H9 (cell line): ENCODE measurements at regions not wholly inside any gene's neighbourhood (a gene's known extent, or its start where the extent isn't known, plus 50 kb on each side); places are given as distances from the start of the nearest gene placed in this dataset.

Experiments
- DNase-seq: peaks from one replicate; pipeline ENCODE4 v3.0.0-alpha.2; 2017
- H2AFZ ChIP-seq: one replicate; pipeline ENCODE4 v1.6.1; 2013; ENCODE audit warnings: mild to moderate bottlenecking, low read length, control low read depth, moderate library complexity
- H2AK5ac ChIP-seq: 2 replicates; pipeline ENCODE4 v1.6.1; 2013; ENCODE audit warnings: low read length, control low read depth, mixed read lengths; ENCODE audit not compliant: insufficient read length
- H2BK120ac ChIP-seq: one replicate; pipeline ENCODE4 v1.6.1; 2013; ENCODE audit warnings: low read depth, mild to moderate bottlenecking, low read length, control low read depth, inconsistent platforms; ENCODE audit not compliant: poor library complexity, severe bottlenecking
- H2BK12ac ChIP-seq: 2 replicates; pipeline ENCODE4 v1.6.1; 2013; ENCODE audit warnings: low read length, control low read depth, mixed read lengths, low read depth; ENCODE audit not compliant: insufficient read length
- H2BK15ac ChIP-seq: 2 replicates; pipeline ENCODE4 v1.6.1; 2013; ENCODE audit warnings: low read depth, low read length, control low read depth
- H2BK20ac ChIP-seq: one replicate; pipeline ENCODE4 v1.6.1; 2013; ENCODE audit warnings: low read depth, mild to moderate bottlenecking, low read length, control low read depth, inconsistent platforms; ENCODE audit not compliant: poor library complexity, severe bottlenecking
- H2BK5ac ChIP-seq: 2 replicates; pipeline ENCODE4 v1.6.1; 2013; ENCODE audit warnings: low read length, control low read depth, mixed read lengths; ENCODE audit not compliant: insufficient read length
- H3K14ac ChIP-seq: 2 replicates; pipeline ENCODE4 v1.6.1; 2013; ENCODE audit warnings: low read length, control low read depth; ENCODE audit not compliant: insufficient read depth
- H3K18ac ChIP-seq: 2 replicates; pipeline ENCODE4 v1.6.1; 2013; ENCODE audit warnings: low read depth, mild to moderate bottlenecking, mixed read lengths, low read length, control low read depth; ENCODE audit not compliant: insufficient read length
- H3K23ac ChIP-seq: 2 replicates; pipeline ENCODE4 v1.6.1; 2013; ENCODE audit warnings: low read length, control low read depth, mixed read lengths, low read depth; ENCODE audit not compliant: insufficient read length
- H3K23me2 ChIP-seq: 2 replicates; pipeline ENCODE4 v1.6.1; 2013; ENCODE audit warnings: low read depth, mild to moderate bottlenecking, mixed read lengths, low read length, control low read depth; ENCODE audit not compliant: insufficient read length, poor library complexity, severe bottlenecking
- H3K27ac ChIP-seq: 2 replicates; pipeline ENCODE4 v1.5.1; 2013; ENCODE audit warnings: low read length, control low read depth, mixed read lengths, low read depth; ENCODE audit not compliant: insufficient read length
- H3K27me3 ChIP-seq: 2 replicates; pipeline ENCODE4 v1.6.1; 2013; ENCODE audit warnings: low read length, control low read depth, inconsistent platforms; ENCODE audit not compliant: insufficient read depth
- H3K4ac ChIP-seq: 2 replicates; pipeline ENCODE4 v1.6.1; 2013; ENCODE audit warnings: low read depth, mild to moderate bottlenecking, control low read depth, inconsistent platforms, low read length, moderate library complexity
- H3K4me1 ChIP-seq: 2 replicates; pipeline ENCODE4 v1.6.1; 2013; ENCODE audit warnings: low read length, control low read depth, inconsistent platforms; ENCODE audit not compliant: insufficient read depth
- H3K4me2 ChIP-seq: 2 replicates; pipeline ENCODE4 v1.6.1; 2013; ENCODE audit warnings: low read length, control low read depth, mixed read lengths; ENCODE audit not compliant: insufficient read length, insufficient read depth
- H3K56ac ChIP-seq: 2 replicates; pipeline ENCODE4 v1.6.1; 2013; ENCODE audit warnings: low read depth, mild to moderate bottlenecking, mixed read lengths, low read length, control low read depth; ENCODE audit not compliant: insufficient read length
- H3K79me1 ChIP-seq: 2 replicates; pipeline ENCODE4 v1.6.1; 2013; ENCODE audit warnings: low read depth, mild to moderate bottlenecking, moderate library complexity, low read length, control low read depth, inconsistent platforms; ENCODE audit not compliant: insufficient read depth, poor library complexity, severe bottlenecking
- H3K79me2 ChIP-seq: 2 replicates; pipeline ENCODE4 v1.6.1; 2013; ENCODE audit warnings: low read length, control low read depth, inconsistent platforms; ENCODE audit not compliant: insufficient read depth
- H3K9ac ChIP-seq: 2 replicates; pipeline ENCODE4 v1.6.1; 2013; ENCODE audit warnings: low read length, control low read depth, mixed read lengths; ENCODE audit not compliant: insufficient read length; ENCODE audit errors: extremely low read depth
- H3K9me3 ChIP-seq: one replicate; pipeline ENCODE4 v1.6.1; 2013; ENCODE audit warnings: low read depth, low read length, inconsistent platforms; ENCODE audit not compliant: control insufficient read depth
- H3T11ph ChIP-seq: one replicate; pipeline ENCODE4 v1.6.1; 2013; ENCODE audit warnings: mild to moderate bottlenecking, low read length, control low read depth, inconsistent platforms
- H4K20me1 ChIP-seq: one replicate; pipeline ENCODE4 v1.6.1; 2013; ENCODE audit not compliant: control insufficient read depth, insufficient read length, insufficient read depth
- H4K5ac ChIP-seq: 2 replicates; pipeline ENCODE4 v1.6.1; 2013; ENCODE audit warnings: low read depth, mild to moderate bottlenecking, mixed read lengths, low read length, control low read depth; ENCODE audit not compliant: insufficient read length
- H4K8ac ChIP-seq: replicated peaks from 2 replicates; pipeline ENCODE4 v1.6.1; 2013; ENCODE audit warnings: low read length, control low read depth, mixed read lengths, low read depth; ENCODE audit not compliant: insufficient read length
- H4K91ac ChIP-seq: 2 replicates; pipeline ENCODE4 v1.6.1; 2013; ENCODE audit warnings: low read depth, mild to moderate bottlenecking, moderate library complexity, mixed read lengths, low read length, control low read depth; ENCODE audit not compliant: insufficient read length
- H3K27ac Mint-ChIP-seq, 3 experiments: 2 replicates in 2 of 3; 3 replicates in 1 of 3; pipeline ENCODE4 v1.8.0; 2020 to 2021; ENCODE audit warnings: mixed read lengths in 3 of 3, mild to moderate bottlenecking in 1 of 3, moderate library complexity in 1 of 3
- H3K27me3 Mint-ChIP-seq: 2 replicates; pipeline ENCODE4 v1.8.0; 2021; ENCODE audit warnings: low read depth, mild to moderate bottlenecking, moderate library complexity, mixed read lengths
- H3K36me3 Mint-ChIP-seq, 3 experiments: 2 replicates in 2 of 3; 3 replicates in 1 of 3; pipeline ENCODE4 v1.8.0; 2020 to 2021; ENCODE audit warnings: low read depth in 3 of 3, mixed read lengths in 3 of 3; ENCODE audit not compliant: insufficient read depth in 1 of 3
- H3K4me1 Mint-ChIP-seq, 2 experiments: 2 replicates each; pipeline ENCODE4 v1.8.0; 2020; ENCODE audit warnings: mixed read lengths in 2 of 2
- H3K4me3 Mint-ChIP-seq, 2 experiments: 2 replicates in 1 of 2; 3 replicates in 1 of 2; pipeline ENCODE4 v1.8.0; 2020 to 2021; ENCODE audit warnings: mild to moderate bottlenecking in 2 of 2, mixed read lengths in 2 of 2, moderate library complexity in 1 of 2
- H3K9me3 Mint-ChIP-seq, 2 experiments: 2 replicates in 1 of 2; 3 replicates in 1 of 2; pipeline ENCODE4 v1.8.0; 2020; ENCODE audit warnings: mild to moderate bottlenecking in 2 of 2, mixed read lengths in 2 of 2, moderate library complexity in 1 of 2
- WGBS: extraction: QIAGEN DNeasy Blood & Tissue Kit; methylation state at CpG from one replicate; pipeline ENCODE4 v1.1.7; 2013; ENCODE audit warnings: missing lambda C conversion rate, low lambda C conversion rate, mixed read lengths; ENCODE audit not compliant: insufficient read length; ENCODE audit errors: extremely low coverage; 5-methylcytosine and 5-hydroxymethylcytosine counted together
- TF ChIP-seq, protein P1 (sequence below): fragments of 200-600 bp; sonication (generic); conservative IDR thresholded peaks from 3 replicates; pipeline ENCODE4 v1.8.0; 2021; ENCODE audit warnings: antibody characterized with exemption, mild to moderate bottlenecking

DNA sequence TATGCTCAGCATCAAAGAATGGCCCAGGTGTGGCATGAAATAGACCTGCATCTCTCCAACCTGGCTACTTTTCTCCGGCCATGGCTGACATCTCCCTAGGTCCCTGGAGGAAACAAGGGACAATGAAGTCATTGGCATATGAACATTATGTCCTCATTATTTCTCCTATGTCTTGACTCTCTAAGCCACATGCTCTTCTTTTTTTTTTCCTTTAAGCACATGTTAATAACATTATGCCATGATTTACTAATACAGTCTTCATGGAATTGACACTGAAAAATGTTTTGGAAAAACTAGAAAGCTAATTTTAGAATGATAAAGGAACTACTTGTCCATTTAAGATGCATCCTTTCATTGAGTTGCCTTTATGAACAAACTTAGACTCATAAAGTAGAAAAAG is 628.9 kb downstream of the TNS3 start:
- Histone ChIP-seq H3K79me2 (no peaks in the 10 kb centered on the region), H3T11ph (no peak overlapping the region), H4K8ac (no peak overlapping the region), H3K4ac (no peak overlapping the region), H3K9ac (no peak overlapping the region), H2BK120ac (no peak overlapping the region), H3K14ac (no peak overlapping the region), H3K9me3 (no peaks in the 10 kb centered on the region), H2BK12ac (no peak overlapping the region), H3K27me3 (no peaks in the 10 kb centered on the region), H4K91ac (no peak overlapping the region), H3K27ac (no peak overlapping the region), H3K23ac (no peak overlapping the region), H2BK15ac (no peak overlapping the region), H3K18ac (no peak overlapping the region), H4K20me1 (no peaks in the 10 kb centered on the region), H2BK20ac (no peak overlapping the region), H3K79me1 (no peaks in the 10 kb centered on the region), H3K23me2 (no peaks in the 10 kb centered on the region), H2AK5ac (no peak overlapping the region), H3K4me2 (no peak overlapping the region), H4K5ac (no peak overlapping the region), H3K56ac (no peak overlapping the region), H3K4me1 (no peaks in the 10 kb centered on the region), H2AFZ (no peak overlapping the region), H2BK5ac (no peak overlapping the region)
- H3K4me3 Mint-ChIP-seq, result no peak overlapping the region
- no peak for DNase-seq
- H3K27me3 Mint-ChIP-seq, result peaks cover 2% of the 10 kb centered on the region
- H3K27ac Mint-ChIP-seq, result no peak overlapping the region
- no peaks in the 10 kb centered on the region for H3K4me1 Mint-ChIP-seq
- no CpG with 5 or more reads among the region's 1 CpG for WGBS
- H3K36me3 Mint-ChIP-seq, result no peaks in the 10 kb centered on the region
- TF ChIP-seq, protein P1, sequence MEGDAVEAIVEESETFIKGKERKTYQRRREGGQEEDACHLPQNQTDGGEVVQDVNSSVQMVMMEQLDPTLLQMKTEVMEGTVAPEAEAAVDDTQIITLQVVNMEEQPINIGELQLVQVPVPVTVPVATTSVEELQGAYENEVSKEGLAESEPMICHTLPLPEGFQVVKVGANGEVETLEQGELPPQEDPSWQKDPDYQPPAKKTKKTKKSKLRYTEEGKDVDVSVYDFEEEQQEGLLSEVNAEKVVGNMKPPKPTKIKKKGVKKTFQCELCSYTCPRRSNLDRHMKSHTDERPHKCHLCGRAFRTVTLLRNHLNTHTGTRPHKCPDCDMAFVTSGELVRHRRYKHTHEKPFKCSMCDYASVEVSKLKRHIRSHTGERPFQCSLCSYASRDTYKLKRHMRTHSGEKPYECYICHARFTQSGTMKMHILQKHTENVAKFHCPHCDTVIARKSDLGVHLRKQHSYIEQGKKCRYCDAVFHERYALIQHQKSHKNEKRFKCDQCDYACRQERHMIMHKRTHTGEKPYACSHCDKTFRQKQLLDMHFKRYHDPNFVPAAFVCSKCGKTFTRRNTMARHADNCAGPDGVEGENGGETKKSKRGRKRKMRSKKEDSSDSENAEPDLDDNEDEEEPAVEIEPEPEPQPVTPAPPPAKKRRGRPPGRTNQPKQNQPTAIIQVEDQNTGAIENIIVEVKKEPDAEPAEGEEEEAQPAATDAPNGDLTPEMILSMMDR, result no peak
- H3K9me3 Mint-ChIP-seq, result no peaks in the 10 kb centered on the region
